ENCODE measurements at regions not wholly inside any gene's neighbourhood (a gene's known extent, or its start where the extent isn't known, plus 50 kb on each side); places are given as distances from the start of the nearest gene placed in this dataset.

- CTCF ChIA-PET = no interaction called here
- no peaks in the 10 kb centered on the region for H3K9me1 ChIP-seq (replicated peaks; ENCODE audit: control insufficient read depth, extremely low read depth, insufficient read depth, low read length)
- intact Hi-C loops (cut with micrococcal nuclease) (no loop called here), dilution Hi-C loops (cut with MboI; ENCODE audit: extremely low pct_ligation_motif_present, low sequenced_read_pairs) (no loop called here)
- no peak overlapping the region for H3K4me2 ChIP-seq (ENCODE audit: insufficient read depth, low read length)
- TF ChIP-seq POLR2AphosphoS5 (IDR thresholded peaks at IDR 0.05; ENCODE audit: insufficient read depth, low read depth, low read length) (no peak), JUN (IDR thresholded peaks at IDR 0.05; ENCODE audit: borderline replicate concordance, insufficient read depth, insufficient read length, low read depth) (no peak), POLR2A (IDR thresholded peaks at IDR 0.05; ENCODE audit: low read depth, low read length) (no peak)
- no peaks in the 10 kb centered on the region for H3K79me2 ChIP-seq (ENCODE audit: control insufficient read depth, insufficient read depth, low read length)
- FAIRE-seq (no peak), DNase-seq (ENCODE audit: low read depth, low spot score) (no peak)
- no peak overlapping the region for H2AFZ ChIP-seq (ENCODE audit: low read depth, low read length)
- no peaks in the 10 kb centered on the region for H3K36me3 ChIP-seq (ENCODE audit: control insufficient read depth in 2 of 2, extremely low read depth in 1 of 2, insufficient read depth in 2 of 2, low read length in 2 of 2)
- H4K20me1 ChIP-seq (replicated peaks; ENCODE audit: control insufficient read depth, extremely low read depth, insufficient read depth, low read length) = no peaks in the 10 kb centered on the region
- H3K4me3 ChIP-seq (replicated peaks in 1 of 3; ENCODE audit: insufficient read depth in 1 of 3, low read depth in 1 of 3, low read length in 3 of 3) = no peak overlapping the region
- no peaks in the 10 kb centered on the region for H3K27me3 ChIP-seq (ENCODE audit: control insufficient read depth in 2 of 2, insufficient read depth in 2 of 2, low read length in 2 of 2)
- no TSS peak for BruUV-seq (replicated peaks)
- POLR2A ChIA-PET = no interaction called here
- no peaks in the 10 kb centered on the region for H3K4me1 ChIP-seq (ENCODE audit: control insufficient read depth, extremely low read depth, insufficient read depth, low read length)
- no peak overlapping the region for H3K27ac ChIP-seq (ENCODE audit: insufficient read depth, low read depth, low read length)
- H3K9me3 ChIP-seq (replicated peaks; ENCODE audit: control insufficient read depth, insufficient read depth, low read length) = peaks cover 8% of the 10 kb centered on the region
- no peak overlapping the region for H3K9ac ChIP-seq (replicated peaks; ENCODE audit: extremely low read depth, insufficient read depth, low read length)
Measured at GRCh38 chr22:34115722-34116121, 195.4 kb upstream of the LARGE1 start.

DNA sequence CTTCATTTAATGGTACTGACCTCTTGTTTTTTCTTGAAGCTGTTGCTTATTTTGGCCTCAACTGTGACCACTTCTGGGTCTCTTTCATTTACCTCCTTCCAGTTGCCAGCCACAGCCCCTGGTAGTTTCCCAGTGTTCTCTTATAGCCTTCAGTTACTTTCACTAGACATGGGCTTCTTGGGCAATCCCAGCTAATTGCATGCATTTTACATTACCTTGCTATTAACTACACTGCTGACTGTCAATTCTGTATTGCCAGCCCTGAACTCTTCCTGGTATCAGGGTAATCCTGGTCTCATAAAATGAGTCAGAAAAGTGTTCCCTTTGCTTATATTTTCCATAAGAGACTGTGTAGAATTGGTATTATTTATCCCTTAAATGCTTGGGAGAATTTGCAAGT lies 195.8 kb upstream of the LARGE1 start:
- H3K79me2 ChIP-seq (ENCODE audit: control insufficient read depth, insufficient read depth, low read length) = no peaks in the 10 kb centered on the region
- H2AFZ ChIP-seq (ENCODE audit: low read depth, low read length) = no peak overlapping the region
- FAIRE-seq = no peak
- H3K4me1 ChIP-seq (ENCODE audit: control insufficient read depth, extremely low read depth, insufficient read depth, low read length) = no peaks in the 10 kb centered on the region
- DNase-seq (ENCODE audit: low read depth, low spot score) = no peak
- no TSS peak for BruUV-seq (replicated peaks)
- no peaks in the 10 kb centered on the region for H3K9me1 ChIP-seq (replicated peaks; ENCODE audit: control insufficient read depth, extremely low read depth, insufficient read depth, low read length)
- POLR2A ChIA-PET = no interaction called here
- H4K20me1 ChIP-seq (replicated peaks; ENCODE audit: control insufficient read depth, extremely low read depth, insufficient read depth, low read length) = no peaks in the 10 kb centered on the region
- no peaks in the 10 kb centered on the region for H3K36me3 ChIP-seq (ENCODE audit: control insufficient read depth in 2 of 2, extremely low read depth in 1 of 2, insufficient read depth in 2 of 2, low read length in 2 of 2)
- no peak overlapping the region for H3K4me2 ChIP-seq (ENCODE audit: insufficient read depth, low read length)
- no peak overlapping the region for H3K27ac ChIP-seq (ENCODE audit: insufficient read depth, low read depth, low read length)
- dilution Hi-C loops (cut with MboI; ENCODE audit: extremely low pct_ligation_motif_present, low sequenced_read_pairs) = no loop called here
- peaks cover 8% of the 10 kb centered on the region for H3K9me3 ChIP-seq (replicated peaks; ENCODE audit: control insufficient read depth, insufficient read depth, low read length)
- no peaks in the 10 kb centered on the region for H3K27me3 ChIP-seq (ENCODE audit: control insufficient read depth in 2 of 2, insufficient read depth in 2 of 2, low read length in 2 of 2)
- TF ChIP-seq EZH2 (IDR thresholded peaks at IDR 0.05; ENCODE audit: borderline replicate concordance, low read depth, low read length, severe bottlenecking) = no peak
- TF ChIP-seq POLR2A (IDR thresholded peaks at IDR 0.05; ENCODE audit: low read depth, low read length) = no peak
- TF ChIP-seq, protein P1, sequence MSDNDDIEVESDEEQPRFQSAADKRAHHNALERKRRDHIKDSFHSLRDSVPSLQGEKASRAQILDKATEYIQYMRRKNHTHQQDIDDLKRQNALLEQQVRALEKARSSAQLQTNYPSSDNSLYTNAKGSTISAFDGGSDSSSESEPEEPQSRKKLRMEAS (IDR thresholded peaks at IDR 0.05; ENCODE audit: insufficient read depth, insufficient read length) = no peak
- TF ChIP-seq FOS (IDR thresholded peaks at IDR 0.05; ENCODE audit: borderline replicate concordance, insufficient read depth, low read length) = no peak
- no peak for TF ChIP-seq JUN (IDR thresholded peaks at IDR 0.05; ENCODE audit: borderline replicate concordance, insufficient read depth, insufficient read length, low read depth)
- TF ChIP-seq MYC (IDR thresholded peaks at IDR 0.05; ENCODE audit: low read depth, low read length) = no peak
- TF ChIP-seq, protein P2, sequence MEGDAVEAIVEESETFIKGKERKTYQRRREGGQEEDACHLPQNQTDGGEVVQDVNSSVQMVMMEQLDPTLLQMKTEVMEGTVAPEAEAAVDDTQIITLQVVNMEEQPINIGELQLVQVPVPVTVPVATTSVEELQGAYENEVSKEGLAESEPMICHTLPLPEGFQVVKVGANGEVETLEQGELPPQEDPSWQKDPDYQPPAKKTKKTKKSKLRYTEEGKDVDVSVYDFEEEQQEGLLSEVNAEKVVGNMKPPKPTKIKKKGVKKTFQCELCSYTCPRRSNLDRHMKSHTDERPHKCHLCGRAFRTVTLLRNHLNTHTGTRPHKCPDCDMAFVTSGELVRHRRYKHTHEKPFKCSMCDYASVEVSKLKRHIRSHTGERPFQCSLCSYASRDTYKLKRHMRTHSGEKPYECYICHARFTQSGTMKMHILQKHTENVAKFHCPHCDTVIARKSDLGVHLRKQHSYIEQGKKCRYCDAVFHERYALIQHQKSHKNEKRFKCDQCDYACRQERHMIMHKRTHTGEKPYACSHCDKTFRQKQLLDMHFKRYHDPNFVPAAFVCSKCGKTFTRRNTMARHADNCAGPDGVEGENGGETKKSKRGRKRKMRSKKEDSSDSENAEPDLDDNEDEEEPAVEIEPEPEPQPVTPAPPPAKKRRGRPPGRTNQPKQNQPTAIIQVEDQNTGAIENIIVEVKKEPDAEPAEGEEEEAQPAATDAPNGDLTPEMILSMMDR (IDR thresholded peaks at IDR 0.05; ENCODE audit: extremely low read depth in 1 of 2, insufficient read depth in 1 of 2, low read depth in 1 of 2, low read length in 2 of 2) = no peak
- no peak for TF ChIP-seq POLR2AphosphoS5 (IDR thresholded peaks at IDR 0.05; ENCODE audit: insufficient read depth, low read depth, low read length)
- TF ChIP-seq GATA2 (IDR thresholded peaks at IDR 0.05; ENCODE audit: insufficient read depth, insufficient read length, low read depth, low read length) = no peak
- no peak overlapping the region for H3K9ac ChIP-seq (replicated peaks; ENCODE audit: extremely low read depth, insufficient read depth, low read length)
- intact Hi-C loops (cut with micrococcal nuclease) = no loop called here
- no peak overlapping the region for H3K4me3 ChIP-seq (replicated peaks in 1 of 3; ENCODE audit: insufficient read depth in 1 of 3, low read depth in 1 of 3, low read length in 3 of 3)
- CTCF ChIA-PET = no interaction called here

Measured in endothelial cell of umbilical vein (primary cell).